ENCODE measurements at regions not wholly inside any gene's neighbourhood (a gene's known extent, or its start where the extent isn't known, plus 50 kb on each side); places are given as distances from the start of the nearest gene placed in this dataset.

DNA sequence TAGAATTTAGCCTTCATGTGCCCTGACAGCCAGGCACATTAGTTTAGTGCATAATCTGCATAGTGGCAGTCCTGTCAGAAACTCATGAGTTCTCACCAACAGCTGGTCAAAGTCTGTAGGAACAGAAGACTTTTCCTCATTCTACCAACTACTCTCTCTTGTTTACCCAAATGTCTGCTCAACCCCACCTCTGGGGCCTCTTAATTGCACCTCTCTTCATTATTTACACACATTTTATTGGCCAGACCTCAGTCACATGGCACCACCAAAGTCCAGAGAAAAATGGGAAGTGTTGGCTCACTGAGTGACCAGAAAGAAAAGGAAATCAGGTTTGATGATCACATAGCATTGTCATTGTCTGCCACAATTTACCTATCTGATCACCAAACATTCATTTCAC, 114.6 kb upstream of the PLXNC1 start:
- Histone ChIP-seq H3K36me3 (replicated peaks in 1 of 2) (no peaks in the 10 kb centered on the region), H3K27ac (no peak overlapping the region), H3K9me3 (replicated peaks in 1 of 3) (peaks cover 0 to 1% (median 0%) of the 10 kb centered on the region in 3 donors), H3K4me3 (no peak overlapping the region), H3K4me1 (replicated peaks in 1 of 2) (no peaks in the 10 kb centered on the region), H3K27me3 (no peaks in the 10 kb centered on the region)
- no peak for DNase-seq
- no peak for TF ChIP-seq POLR2A (IDR thresholded peaks at IDR 0.05)
- TF ChIP-seq, protein P1, sequence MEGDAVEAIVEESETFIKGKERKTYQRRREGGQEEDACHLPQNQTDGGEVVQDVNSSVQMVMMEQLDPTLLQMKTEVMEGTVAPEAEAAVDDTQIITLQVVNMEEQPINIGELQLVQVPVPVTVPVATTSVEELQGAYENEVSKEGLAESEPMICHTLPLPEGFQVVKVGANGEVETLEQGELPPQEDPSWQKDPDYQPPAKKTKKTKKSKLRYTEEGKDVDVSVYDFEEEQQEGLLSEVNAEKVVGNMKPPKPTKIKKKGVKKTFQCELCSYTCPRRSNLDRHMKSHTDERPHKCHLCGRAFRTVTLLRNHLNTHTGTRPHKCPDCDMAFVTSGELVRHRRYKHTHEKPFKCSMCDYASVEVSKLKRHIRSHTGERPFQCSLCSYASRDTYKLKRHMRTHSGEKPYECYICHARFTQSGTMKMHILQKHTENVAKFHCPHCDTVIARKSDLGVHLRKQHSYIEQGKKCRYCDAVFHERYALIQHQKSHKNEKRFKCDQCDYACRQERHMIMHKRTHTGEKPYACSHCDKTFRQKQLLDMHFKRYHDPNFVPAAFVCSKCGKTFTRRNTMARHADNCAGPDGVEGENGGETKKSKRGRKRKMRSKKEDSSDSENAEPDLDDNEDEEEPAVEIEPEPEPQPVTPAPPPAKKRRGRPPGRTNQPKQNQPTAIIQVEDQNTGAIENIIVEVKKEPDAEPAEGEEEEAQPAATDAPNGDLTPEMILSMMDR (IDR thresholded peaks at IDR 0.05): no peak
- intact Hi-C loops (cut with DNase I): no loop called here

DNA sequence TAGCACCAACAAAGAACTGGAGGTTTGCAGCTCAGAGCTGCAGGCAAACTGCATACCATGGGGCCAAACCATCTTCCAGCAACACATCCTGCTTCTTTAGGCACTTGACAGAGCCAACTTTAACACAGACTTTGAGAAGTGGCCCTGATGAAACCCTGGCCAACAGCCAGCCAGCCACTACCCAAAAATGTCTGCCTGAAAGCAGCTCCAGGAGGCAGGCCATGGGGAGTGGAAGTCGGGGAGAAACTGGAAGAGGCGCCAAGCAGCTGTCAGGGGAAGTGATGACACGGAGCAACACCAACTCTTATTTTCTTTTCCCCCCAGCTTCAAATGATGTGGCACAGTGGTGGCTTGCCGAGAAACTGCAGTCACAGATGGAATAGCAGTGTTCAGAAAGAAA, 110.9 kb upstream of the PLXNC1 start:
- peaks cover 0 to 9% (median 0%) of the 10 kb centered on the region in 3 donors for H3K9me3 ChIP-seq (replicated peaks in 1 of 3)
- H3K4me1 ChIP-seq (replicated peaks in 1 of 2): no peaks in the 10 kb centered on the region
- no peak overlapping the region for H3K4me3 ChIP-seq
- intact Hi-C loops (cut with DNase I): no loop called here
- peak in 1 of 7 donors; percentile 34 for DNase-seq
- no peaks in the 10 kb centered on the region for H3K36me3 ChIP-seq (replicated peaks in 1 of 2)
- H3K27me3 ChIP-seq: no peaks in the 10 kb centered on the region
- TF ChIP-seq, protein P1 (IDR thresholded peaks at IDR 0.05): no peak
- TF ChIP-seq POLR2A (IDR thresholded peaks at IDR 0.05): no peak
- no peak overlapping the region for H3K27ac ChIP-seq
- 72 to 97% (median 80%) methylated on average over 2 to 4 of the region's 4 CpGs for WGBS, 4 donors

DNA sequence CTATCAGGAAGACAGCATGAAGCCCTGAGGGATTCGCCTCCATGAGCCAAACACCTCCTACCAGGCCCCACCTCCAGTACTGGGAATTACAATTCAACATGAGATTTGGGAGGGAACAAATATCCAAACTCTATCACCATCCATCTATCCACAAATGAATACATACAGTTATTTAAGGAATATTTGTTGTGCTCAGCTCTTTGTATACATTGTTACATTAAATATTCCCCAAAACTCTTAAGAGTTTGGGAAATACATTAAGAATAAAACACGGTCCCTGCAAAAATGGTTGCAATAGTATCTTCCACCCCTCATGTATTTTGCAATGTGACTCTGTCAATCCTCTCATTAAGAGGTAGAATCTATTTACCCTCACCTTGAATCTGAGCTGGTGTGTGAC, 109.8 kb upstream of the PLXNC1 start:
- Histone ChIP-seq H3K36me3 (replicated peaks in 1 of 2) (no peaks in the 10 kb centered on the region), H3K4me3 (no peak overlapping the region), H3K27ac (no peak overlapping the region), H3K4me1 (replicated peaks in 1 of 2) (no peaks in the 10 kb centered on the region), H3K9me3 (replicated peaks in 1 of 3) (peaks cover 0 to 9% (median 0%) of the 10 kb centered on the region in 3 donors), H3K27me3 (no peaks in the 10 kb centered on the region)
- TF ChIP-seq, protein P1 (IDR thresholded peaks at IDR 0.05): no peak
- TF ChIP-seq POLR2A (IDR thresholded peaks at IDR 0.05): no peak
- intact Hi-C loops (cut with DNase I): no loop called here
- DNase-seq: no peak
- 89 to 97% (median 94%) methylated on average over 2 of the region's 2 CpGs for WGBS, 4 donors

DNA sequence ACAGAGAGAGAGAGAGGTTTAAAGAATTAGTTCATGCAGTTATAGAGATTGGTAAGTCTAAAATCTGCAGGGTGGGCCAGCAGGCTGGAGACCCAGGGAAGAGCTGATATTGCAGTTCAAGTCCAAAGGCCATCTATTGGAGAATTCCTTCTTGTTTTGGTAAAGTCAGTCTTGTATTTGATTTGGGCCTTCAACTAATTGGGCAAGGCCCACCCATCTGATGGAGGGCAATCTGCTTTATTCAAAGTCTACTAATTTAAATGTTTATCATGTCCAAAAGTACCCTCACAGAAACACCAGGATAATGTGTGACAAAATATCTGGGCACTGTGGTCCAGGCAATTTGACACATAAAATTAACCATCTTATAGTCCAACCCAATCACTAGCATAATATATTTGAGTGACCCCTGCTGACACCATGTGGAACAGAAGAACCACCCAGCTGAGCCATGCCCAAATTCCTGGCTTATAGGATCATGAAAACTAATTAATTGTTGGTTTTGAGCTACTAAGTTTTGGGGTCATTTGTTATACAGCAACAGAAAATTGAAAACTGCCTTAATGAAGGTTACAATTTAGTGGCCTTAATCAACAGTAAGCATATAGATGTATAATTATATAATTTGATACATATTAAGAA, 109.1 kb upstream of the PLXNC1 start:
- Histone ChIP-seq H3K27me3 (no peaks in the 10 kb centered on the region), H3K27ac (no peak overlapping the region), H3K4me1 (replicated peaks in 1 of 2) (no peaks in the 10 kb centered on the region), H3K9me3 (replicated peaks in 1 of 3) (peaks cover 0 to 9% (median 0%) of the 10 kb centered on the region in 3 donors), H3K4me3 (no peak overlapping the region), H3K36me3 (replicated peaks in 1 of 2) (no peaks in the 10 kb centered on the region)
- intact Hi-C loops (cut with DNase I): no loop called here
- no peak for DNase-seq
- TF ChIP-seq POLR2A (IDR thresholded peaks at IDR 0.05): no peak
- TF ChIP-seq, protein P1 (IDR thresholded peaks at IDR 0.05): no peak
